Inferior parietal cortex (tissue), 1 donor: ENCODE measurements at regions not wholly inside any gene's neighbourhood (a gene's known extent, or its start where the extent isn't known, plus 50 kb on each side); places are given as distances from the start of the nearest gene placed in this dataset.
"Not testable (repeated sequence)": the region's sequence is repeated elsewhere in the genome, so short reads cannot be mapped to it uniquely, and the experiment has no call there.

Experiments used
- DNase-seq: peaks from one replicate; pipeline ENCODE4 v3.0.0-alpha.2; 2016; ENCODE audit errors: extremely low spot score

GRCh38 chr9:78967596-78968217 is 604.1 kb upstream of the TLE4 start:
- DNase-seq, result no peak

DNA sequence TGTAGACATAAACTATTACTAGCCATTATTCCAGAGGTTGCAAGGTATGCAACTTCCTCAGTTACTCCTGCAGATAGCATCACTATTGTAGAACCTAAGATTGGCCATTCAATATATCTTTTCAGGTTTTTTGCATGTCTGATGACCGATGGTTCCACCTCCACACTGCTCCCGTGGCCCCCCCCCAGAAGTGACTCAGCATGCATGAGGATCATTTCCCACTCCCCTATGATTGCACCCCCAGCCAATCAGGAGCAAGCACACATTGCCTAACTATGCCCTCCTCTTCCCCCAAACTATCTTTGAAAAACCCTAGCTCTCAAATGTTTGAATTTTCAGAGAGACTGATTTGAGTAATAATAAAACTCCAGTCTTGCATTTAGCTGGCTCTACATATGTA is 601.4 kb upstream of the TLE4 start:
- no peak for DNase-seq

GRCh38 chr9:78971540-78971939 is 600.2 kb upstream of the TLE4 start:
- no peak for DNase-seq

DNA sequence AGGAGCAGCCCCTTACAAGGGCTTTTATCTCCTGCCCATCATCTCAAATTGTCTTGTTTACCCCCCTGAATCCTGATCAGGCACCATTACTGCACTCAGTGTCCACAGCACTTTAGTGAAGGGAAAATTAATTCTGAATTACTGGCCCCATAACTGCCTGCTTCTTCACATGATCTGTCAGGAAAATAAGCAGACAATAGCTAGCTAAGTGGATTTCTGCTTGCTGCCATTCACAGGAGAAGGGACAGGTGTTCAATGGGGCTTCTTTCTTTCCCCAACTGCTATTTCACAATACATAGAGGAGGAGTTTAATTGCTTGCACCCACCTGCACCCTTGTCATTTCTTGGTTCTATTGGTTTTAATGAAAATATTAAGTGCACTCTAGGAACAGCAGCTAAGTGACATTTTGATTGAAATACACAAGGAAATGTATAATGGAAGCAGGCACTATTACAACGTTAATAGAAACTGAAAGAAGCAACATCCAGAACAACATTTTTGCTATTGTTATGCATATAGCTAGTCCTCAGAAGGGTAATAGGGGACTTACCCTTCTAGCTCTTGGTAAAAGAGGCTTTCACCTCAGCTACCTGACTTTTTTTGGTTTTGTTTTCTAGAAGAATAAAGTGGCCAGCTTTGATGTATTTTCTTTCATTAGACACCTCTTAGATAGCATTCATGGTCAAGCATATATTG is 599.3 kb upstream of the TLE4 start:
- no peak for DNase-seq

- no peak for DNase-seq
Measured at GRCh38 chr9:78973907-78974306, 597.9 kb upstream of the TLE4 start.

GRCh38 chr9:78982849-78983248 is 588.9 kb upstream of the TLE4 start:
- no peak for DNase-seq

DNA sequence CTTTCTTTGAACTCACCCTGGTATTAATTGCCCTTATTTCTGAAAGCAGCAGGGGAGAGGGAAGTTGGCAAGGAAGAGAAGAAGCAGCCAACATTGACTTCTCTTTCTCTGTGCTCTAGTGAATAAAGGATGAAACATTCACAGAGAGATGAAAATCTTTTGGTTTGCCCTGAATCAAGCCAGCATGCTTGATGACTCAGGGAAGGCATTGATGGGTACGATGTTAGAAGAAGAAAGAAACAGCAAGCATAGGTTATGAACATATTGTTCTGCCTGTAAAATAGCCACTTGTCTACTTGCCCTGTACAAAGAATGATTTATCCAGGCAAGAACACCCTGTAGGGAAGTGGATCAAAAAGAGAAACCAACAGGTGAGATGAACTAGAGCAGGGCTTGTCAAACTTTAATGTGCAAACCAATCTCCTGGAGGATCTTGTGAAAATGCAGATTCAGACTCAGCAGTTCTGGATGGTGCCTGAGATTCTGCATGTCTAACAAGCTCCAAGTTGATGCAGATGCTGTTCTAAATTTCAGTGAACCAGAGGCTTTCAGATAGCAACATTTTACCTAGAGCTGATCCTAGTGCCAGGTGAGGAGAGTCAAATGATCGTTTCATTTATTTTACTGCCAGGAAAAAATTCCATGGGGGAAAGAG is 586.6 kb upstream of the TLE4 start:
- no peak for DNase-seq

GRCh38 chr9:78986446-78986845 is 585.3 kb upstream of the TLE4 start:
- DNase-seq, result no peak

- no peak for DNase-seq
Measured at GRCh38 chr9:78989031-78989658, 582.6 kb upstream of the TLE4 start.

DNA sequence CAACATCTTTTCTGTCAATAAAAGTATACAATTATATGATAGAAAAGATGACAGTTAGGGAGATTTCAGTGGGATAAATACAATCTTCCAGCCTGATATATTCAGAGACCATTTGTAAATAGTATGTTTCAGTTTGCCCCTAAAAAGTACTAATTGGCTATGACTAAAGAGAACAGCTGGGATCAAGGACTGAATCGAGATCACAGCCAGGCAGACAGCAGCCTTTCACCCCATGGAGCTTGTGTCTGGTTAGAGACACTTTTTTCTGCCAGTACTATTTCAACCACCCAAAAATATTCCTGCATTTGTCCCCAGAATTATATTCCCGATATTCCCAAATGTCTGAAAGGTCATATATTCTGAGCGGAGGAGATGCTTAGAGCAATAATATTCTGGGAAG is 577.3 kb upstream of the TLE4 start:
- no peak for DNase-seq

DNA sequence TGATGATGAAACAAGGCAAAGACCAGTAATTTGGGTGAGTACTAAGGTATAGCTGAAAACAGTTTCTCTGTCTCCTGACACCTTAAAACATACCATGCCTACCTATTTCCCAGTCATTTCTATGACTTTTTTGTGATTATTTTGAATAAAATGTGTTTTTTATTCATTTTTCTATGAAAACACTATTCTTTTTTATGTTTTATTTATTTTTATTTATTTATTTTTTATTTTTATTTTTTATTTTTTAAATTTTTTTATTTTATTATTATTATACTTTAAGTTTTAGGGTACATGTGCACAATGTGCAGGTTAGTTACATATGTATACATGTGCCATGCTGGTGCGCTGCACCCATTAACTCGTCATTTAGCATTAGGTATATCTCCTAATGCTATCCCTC is 576.8 kb upstream of the TLE4 start:
- not testable (repeated sequence) for DNase-seq

- DNase-seq, result no peak
Measured at GRCh38 chr9:78997296-78997695, 574.5 kb upstream of the TLE4 start.

DNA sequence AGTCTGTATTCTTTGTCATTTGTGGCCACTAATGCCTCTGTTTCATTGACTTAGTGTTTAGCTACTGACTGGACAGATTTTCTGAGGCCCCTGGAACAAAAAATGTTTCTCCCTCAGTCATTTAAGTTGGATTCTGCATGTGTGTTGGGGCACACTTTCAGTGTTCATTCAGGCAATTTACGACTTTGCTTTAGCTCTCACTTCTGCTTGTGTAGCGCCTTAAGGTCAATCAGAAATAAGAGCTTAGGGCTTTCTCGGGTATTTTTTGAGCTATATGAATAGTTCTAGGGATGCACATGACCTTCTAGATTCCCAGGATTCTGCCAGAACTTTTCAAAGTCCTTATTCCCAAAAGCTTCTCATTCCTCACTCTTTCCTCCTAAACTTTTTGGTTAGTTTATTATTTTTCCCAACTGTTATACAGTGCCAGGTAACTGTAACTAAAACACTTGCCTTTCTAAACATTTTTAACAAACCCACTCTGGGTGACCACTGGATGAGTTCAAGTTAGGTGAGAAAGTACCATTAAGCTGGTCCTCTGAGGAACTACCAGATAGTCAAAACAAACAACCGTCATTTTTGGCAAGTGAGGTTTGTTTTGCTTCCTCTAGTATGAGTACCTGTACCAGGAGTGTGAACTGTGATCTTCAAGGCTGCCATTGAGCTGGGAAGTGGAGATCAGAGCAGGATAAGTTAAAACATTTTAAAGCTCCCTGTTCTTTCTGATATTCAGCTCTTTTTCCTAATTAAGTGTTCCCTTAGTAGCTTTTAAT is 571.3 kb upstream of the TLE4 start:
- no peak for DNase-seq

DNA sequence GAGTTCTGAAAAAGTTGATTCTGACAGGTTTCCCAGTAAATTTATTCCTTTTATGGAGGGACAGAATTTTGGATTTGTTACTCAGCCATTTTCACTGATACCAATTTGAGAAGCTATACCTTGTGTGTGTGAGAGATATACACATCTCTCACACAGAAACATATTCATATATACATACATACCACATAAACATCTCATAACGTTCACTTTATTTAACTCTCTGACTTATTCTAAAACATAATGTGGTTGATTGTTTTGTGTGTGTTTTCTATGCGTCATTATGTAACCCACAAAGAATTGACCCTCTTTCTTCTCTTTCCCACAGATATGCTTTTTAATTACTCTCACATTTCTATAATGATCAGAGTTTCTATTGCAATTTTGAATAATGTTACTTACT is 570.8 kb upstream of the TLE4 start:
- DNase-seq, result no peak

DNA sequence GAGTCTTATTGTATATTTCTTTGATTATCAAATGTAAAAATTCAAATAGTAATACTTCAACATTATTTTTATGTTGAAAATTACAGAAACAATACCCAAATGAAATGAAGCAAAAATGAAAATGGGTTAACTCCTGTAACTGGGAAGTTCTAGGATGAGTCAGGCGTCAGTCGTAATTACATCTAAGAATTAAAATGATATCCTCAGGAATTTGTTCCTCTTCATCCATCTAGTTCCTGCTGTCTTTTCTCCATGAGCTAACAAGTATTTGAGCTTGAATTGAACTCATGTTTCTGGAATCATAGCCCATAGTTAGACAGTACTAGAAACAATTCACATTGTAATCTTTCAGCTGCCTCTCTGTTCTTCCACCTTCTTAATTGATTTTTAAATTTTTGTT is 568.3 kb upstream of the TLE4 start:
- DNase-seq, result no peak

GRCh38 chr9:79004032-79004431 is 567.7 kb upstream of the TLE4 start:
- no peak for DNase-seq

DNA sequence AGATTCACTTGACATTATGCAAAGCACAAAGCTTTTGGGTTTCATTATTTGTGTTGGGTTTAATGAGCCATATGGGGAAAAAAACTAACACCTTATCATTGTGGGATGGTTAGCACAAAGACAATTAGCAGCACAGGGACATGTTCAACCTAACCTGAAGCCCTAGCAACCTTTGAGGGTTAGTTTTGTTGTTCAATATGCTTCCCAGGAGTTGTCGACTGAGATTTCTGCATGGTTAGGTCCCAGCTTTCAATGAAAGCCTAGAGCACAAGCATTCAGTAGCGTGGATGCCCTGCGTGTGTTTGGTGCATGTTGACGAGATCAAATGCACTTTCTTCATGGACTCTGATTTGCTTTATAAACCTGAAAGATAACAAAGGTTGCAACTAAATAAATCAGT is 565.2 kb upstream of the TLE4 start:
- no peak for DNase-seq

- DNase-seq, result no peak
Measured at GRCh38 chr9:79007701-79008483, 563.9 kb upstream of the TLE4 start.

GRCh38 chr9:79008916-79009315 is 562.8 kb upstream of the TLE4 start:
- no peak for DNase-seq

DNA sequence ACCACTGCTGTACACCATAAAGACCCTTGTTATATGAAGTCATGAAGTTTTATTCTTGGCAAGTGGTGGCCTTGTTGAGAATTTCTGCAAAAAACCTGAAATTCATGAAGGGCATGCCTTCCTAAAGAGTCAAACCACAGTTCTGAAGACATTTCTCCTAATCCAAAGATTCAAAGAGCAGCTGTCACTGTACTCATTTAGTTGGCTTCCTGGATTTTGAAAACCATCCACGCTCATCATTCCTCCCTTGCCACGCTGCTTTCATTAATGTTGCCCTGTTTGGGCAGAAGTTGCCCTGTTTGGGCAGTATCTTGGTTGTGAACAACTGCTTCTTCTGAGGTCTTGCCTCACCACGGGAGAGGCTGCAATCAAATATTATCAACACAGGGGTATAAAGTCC is 560.3 kb upstream of the TLE4 start:
- no peak for DNase-seq

- DNase-seq, result no peak
Measured at GRCh38 chr9:79012561-79012960, 559.2 kb upstream of the TLE4 start.
